ENCODE measurements at regions not wholly inside any gene's neighbourhood (a gene's known extent, or its start where the extent isn't known, plus 50 kb on each side); places are given as distances from the start of the nearest gene placed in this dataset.

- BruUV-seq (replicated peaks) = no TSS peak
- no peak for FAIRE-seq
- no peak for TF ChIP-seq ZNF644 (tag; IDR thresholded peaks at IDR 0.05; ENCODE audit: low read depth)
- TF ChIP-seq AFF4 (CRISPR knock-in tag; IDR thresholded peaks at IDR 0.05) = no peak
- TF ChIP-seq KAT2B (IDR thresholded peaks at IDR 0.05; ENCODE audit: low read depth, low read length) = no peak
- no peak for TF ChIP-seq SIRT6 (IDR thresholded peaks at IDR 0.05; ENCODE audit: low read depth, low read length)
- no peak for TF ChIP-seq ZFP30 (CRISPR knock-in tag; IDR thresholded peaks at IDR 0.05; ENCODE audit: borderline replicate concordance)
- no peak for TF ChIP-seq NR1H2 (CRISPR knock-in tag; IDR thresholded peaks at IDR 0.05)
- TF ChIP-seq ZNF280B (CRISPR knock-in tag; IDR thresholded peaks at IDR 0.05) = no peak
- no peak for TF ChIP-seq DDX20 (tag; IDR thresholded peaks at IDR 0.05; ENCODE audit: low read depth)
- no peak for TF ChIP-seq RBM22 (IDR thresholded peaks at IDR 0.05; ENCODE audit: low read depth, low read length, poor library complexity, severe bottlenecking)
- TF ChIP-seq TEAD4 (IDR thresholded peaks at IDR 0.05; ENCODE audit: low read length) = no peak
- no peak for TF ChIP-seq TEAD4 (CRISPR knock-in tag; IDR thresholded peaks at IDR 0.05; ENCODE audit: borderline replicate concordance)
- no peak for TF ChIP-seq CGGBP1 (CRISPR knock-in tag; IDR thresholded peaks at IDR 0.05)
- TF ChIP-seq PBX2 (CRISPR knock-in tag; IDR thresholded peaks at IDR 0.05; ENCODE audit: low read depth) = no peak
- no peak for TF ChIP-seq PBX2 (tag; conservative IDR thresholded peaks at IDR 0.05; ENCODE audit: low read depth)
Observed at GRCh38 chr9:86503314-86503713, 149.1 kb upstream of the TUT7 start.

More at GRCh38 chr9:86503314-86503713, 149.1 kb upstream of the TUT7 start:
- Histone ChIP-seq H3K27me3 (ENCODE audit: control insufficient read depth in 2 of 2, insufficient read depth in 2 of 2, low read length in 2 of 2) (no peaks in the 10 kb centered on the region; a peak in 1 of 5 replicates), H3K79me2 (ENCODE audit: control insufficient read depth, insufficient read depth, low read length) (no peaks in the 10 kb centered on the region), H3K4me3 (no peak overlapping the region), H3K9ac (ENCODE audit: insufficient read depth in 1 of 2, low read depth in 2 of 2, low read length in 2 of 2) (no peak overlapping the region), H2AFZ (ENCODE audit: low read depth, low read length) (no peak overlapping the region), H3K36me3 (ENCODE audit: control insufficient read depth, insufficient read depth, low read length) (no peaks in the 10 kb centered on the region), H3K9me3 (replicated peaks; ENCODE audit: control insufficient read depth, insufficient read depth, low read depth, low read length) (no peaks in the 10 kb centered on the region), H3K4me1 (replicated peaks in 1 of 2; ENCODE audit: control insufficient read depth in 2 of 2, insufficient read depth in 2 of 2, low read length in 2 of 2) (no peaks in the 10 kb centered on the region), H3K9me1 (ENCODE audit: control insufficient read depth, insufficient read depth, low read length) (no peaks in the 10 kb centered on the region), H3K27ac (ENCODE audit: extremely low read depth, low read depth, low read length) (no peak overlapping the region), H3K4me2 (ENCODE audit: insufficient read depth, low read length) (no peak overlapping the region), H4K20me1 (replicated peaks; ENCODE audit: control insufficient read depth, insufficient read depth, low read length) (no peaks in the 10 kb centered on the region)
- no peak for DNase-seq (ENCODE audit: extremely low read depth in 1 of 4, low spot score in 3 of 4)
- ChIA-PET CTCF (ENCODE audit: low intra/inter-chr PET ratio) (no interaction called here), POLR2A (no interaction called here)
- 0% methylated on average over 1 of the region's 1 CpG for WGBS (ENCODE audit: insufficient coverage, low coverage, missing lambda C conversion rate)
- intact Hi-C loops (cut with micrococcal nuclease) (no loop called here), in situ Hi-C loops (cut with MboI) (no loop called here)
- ATAC-seq = no peak

Data from K562 (cell line).